ENCODE measurements at regions not wholly inside any gene's neighbourhood (a gene's known extent, or its start where the extent isn't known, plus 50 kb on each side); places are given as distances from the start of the nearest gene placed in this dataset.

GRCh38 chr3:15884132-15884531 is 86.4 kb upstream of the ANKRD28 start:
- Mint-ChIP-seq H3K27ac (no peak overlapping the region), H3K36me3 (peaks cover 12% of the 10 kb centered on the region), H3K27me3 (peaks cover 0 to 2% of the 10 kb centered on the region in 2 donors), H3K4me3 (no peak overlapping the region), H3K9me3 (peaks cover 0 to 18% (median 5%) of the 10 kb centered on the region in 3 donors), H3K4me1 (no peaks in the 10 kb centered on the region)
- Histone ChIP-seq H3K4me1 (ENCODE audit: control insufficient read depth in 1 of 2, extremely low read depth in 1 of 2, insufficient read depth in 2 of 2, low read length in 2 of 2) (no peaks in the 10 kb centered on the region), H3K27me3 (replicated peaks in 1 of 2; ENCODE audit: control insufficient read depth in 2 of 2, extremely low read depth in 1 of 2, insufficient read depth in 2 of 2, low read length in 1 of 2) (no peaks in the 10 kb centered on the region), H3K9me3 (no peaks in the 10 kb centered on the region), H3K36me3 (ENCODE audit: control insufficient read depth in 2 of 2, extremely low read depth in 1 of 2, insufficient read depth in 1 of 2, low read length in 1 of 2) (no peaks in the 10 kb centered on the region), H3K4me3 (ENCODE audit: control insufficient read depth in 1 of 2, extremely low read depth in 1 of 2, low read length in 1 of 2) (no peak overlapping the region), H3K27ac (ENCODE audit: low read length) (no peak overlapping the region)
- no CpG with 5 or more reads among the region's 1 CpG for WGBS (ENCODE audit: insufficient coverage)
- DNase-seq = no peak
- ChIA-PET CTCF (no interaction called here), POLR2A (no interaction called here)
- ATAC-seq (replicated peaks in 1 of 4) = no peak

GRCh38 chr3:15886521-15886920 is 88.7 kb upstream of the ANKRD28 start:
- Mint-ChIP-seq H3K9me3 (peaks cover 0 to 18% (median 5%) of the 10 kb centered on the region in 3 donors), H3K27ac (no peak overlapping the region), H3K27me3 (no peaks in the 10 kb centered on the region), H3K4me3 (no peak overlapping the region), H3K4me1 (no peaks in the 10 kb centered on the region), H3K36me3 (peaks cover 12% of the 10 kb centered on the region)
- DNase-seq = no peak
- no peak overlapping the region for H3K4me3 ChIP-seq (ENCODE audit: control insufficient read depth in 1 of 2, extremely low read depth in 1 of 2, low read length in 1 of 2)
- H3K27ac ChIP-seq (ENCODE audit: low read length) = no peak overlapping the region
- no peak for ATAC-seq (replicated peaks in 1 of 4)
- H3K4me1 ChIP-seq (ENCODE audit: control insufficient read depth in 1 of 2, extremely low read depth in 1 of 2, insufficient read depth in 2 of 2, low read length in 2 of 2) = no peaks in the 10 kb centered on the region
- H3K9me3 ChIP-seq = no peaks in the 10 kb centered on the region
- ChIA-PET POLR2A (no interaction called here), CTCF (no interaction called here)
- H3K27me3 ChIP-seq (replicated peaks in 1 of 2; ENCODE audit: control insufficient read depth in 2 of 2, extremely low read depth in 1 of 2, insufficient read depth in 2 of 2, low read length in 1 of 2) = no peaks in the 10 kb centered on the region
- no peaks in the 10 kb centered on the region for H3K36me3 ChIP-seq (ENCODE audit: control insufficient read depth in 2 of 2, extremely low read depth in 1 of 2, insufficient read depth in 1 of 2, low read length in 1 of 2)

GRCh38 chr3:15887261-15887660 is 89.5 kb upstream of the ANKRD28 start:
- H3K9me3 ChIP-seq = no peaks in the 10 kb centered on the region
- Mint-ChIP-seq H3K4me1 (no peaks in the 10 kb centered on the region), H3K27ac (no peak overlapping the region), H3K9me3 (peaks cover 0 to 18% (median 5%) of the 10 kb centered on the region in 3 donors), H3K36me3 (peaks cover 12% of the 10 kb centered on the region), H3K4me3 (no peak overlapping the region), H3K27me3 (no peaks in the 10 kb centered on the region)
- H3K27me3 ChIP-seq (replicated peaks in 1 of 2; ENCODE audit: control insufficient read depth in 2 of 2, extremely low read depth in 1 of 2, insufficient read depth in 2 of 2, low read length in 1 of 2) = no peaks in the 10 kb centered on the region
- no peak overlapping the region for H3K4me3 ChIP-seq (ENCODE audit: control insufficient read depth in 1 of 2, extremely low read depth in 1 of 2, low read length in 1 of 2)
- no peaks in the 10 kb centered on the region for H3K4me1 ChIP-seq (ENCODE audit: control insufficient read depth in 1 of 2, extremely low read depth in 1 of 2, insufficient read depth in 2 of 2, low read length in 2 of 2)
- no peak for DNase-seq
- no peaks in the 10 kb centered on the region for H3K36me3 ChIP-seq (ENCODE audit: control insufficient read depth in 2 of 2, extremely low read depth in 1 of 2, insufficient read depth in 1 of 2, low read length in 1 of 2)
- no peak for ATAC-seq (replicated peaks in 1 of 4)
- POLR2A ChIA-PET = no interaction called here
- H3K27ac ChIP-seq (ENCODE audit: low read length) = no peak overlapping the region
- CTCF ChIA-PET = no interaction called here

GRCh38 chr3:15889936-15890335 is 92.2 kb upstream of the ANKRD28 start:
- H3K4me3 Mint-ChIP-seq = no peak overlapping the region
- peaks cover 12% of the 10 kb centered on the region for H3K36me3 Mint-ChIP-seq
- no peak for DNase-seq
- Histone ChIP-seq H3K36me3 (ENCODE audit: control insufficient read depth in 2 of 2, extremely low read depth in 1 of 2, insufficient read depth in 1 of 2, low read length in 1 of 2) (no peaks in the 10 kb centered on the region), H3K9me3 (no peaks in the 10 kb centered on the region), H3K4me3 (ENCODE audit: control insufficient read depth in 1 of 2, extremely low read depth in 1 of 2, low read length in 1 of 2) (no peak overlapping the region), H3K27ac (ENCODE audit: low read length) (no peak overlapping the region), H3K4me1 (ENCODE audit: control insufficient read depth in 1 of 2, extremely low read depth in 1 of 2, insufficient read depth in 2 of 2, low read length in 2 of 2) (no peaks in the 10 kb centered on the region), H3K27me3 (replicated peaks in 1 of 2; ENCODE audit: control insufficient read depth in 2 of 2, extremely low read depth in 1 of 2, insufficient read depth in 2 of 2, low read length in 1 of 2) (no peaks in the 10 kb centered on the region)
- POLR2A ChIA-PET = no interaction called here
- peaks cover 0 to 18% (median 5%) of the 10 kb centered on the region in 3 donors for H3K9me3 Mint-ChIP-seq
- no peaks in the 10 kb centered on the region for H3K27me3 Mint-ChIP-seq
- H3K27ac Mint-ChIP-seq = no peak overlapping the region
- CTCF ChIA-PET = no interaction called here
- no peaks in the 10 kb centered on the region for H3K4me1 Mint-ChIP-seq
- no peak for ATAC-seq (replicated peaks in 1 of 4)

- H3K4me1 ChIP-seq (ENCODE audit: control insufficient read depth in 1 of 2, extremely low read depth in 1 of 2, insufficient read depth in 2 of 2, low read length in 2 of 2) = no peaks in the 10 kb centered on the region
- Mint-ChIP-seq H3K4me3 (no peak overlapping the region), H3K27ac (no peak overlapping the region), H3K36me3 (no peaks in the 10 kb centered on the region), H3K9me3 (peaks cover 0 to 4% (median 3%) of the 10 kb centered on the region in 3 donors), H3K27me3 (no peaks in the 10 kb centered on the region), H3K4me1 (no peaks in the 10 kb centered on the region)
- 83% methylated on average over 2 of the region's 3 CpGs for WGBS (ENCODE audit: insufficient coverage)
- ChIA-PET POLR2A (interaction anchor here in 1 of 2 donors (0.7 kb wide), 1 partner anchor 15 kb away, joined by 4 read pairs; no protein-coding TSS in a partner anchor), CTCF (no interaction called here)
- H3K36me3 ChIP-seq (ENCODE audit: control insufficient read depth in 2 of 2, extremely low read depth in 1 of 2, insufficient read depth in 1 of 2, low read length in 1 of 2) = no peaks in the 10 kb centered on the region
- ATAC-seq (replicated peaks in 1 of 4) (no peak), DNase-seq (no peak)
- no peaks in the 10 kb centered on the region for H3K9me3 ChIP-seq
- no peaks in the 10 kb centered on the region for H3K27me3 ChIP-seq (replicated peaks in 1 of 2; ENCODE audit: control insufficient read depth in 2 of 2, extremely low read depth in 1 of 2, insufficient read depth in 2 of 2, low read length in 1 of 2)
- no peak overlapping the region for H3K27ac ChIP-seq (ENCODE audit: low read length)
- H3K4me3 ChIP-seq (ENCODE audit: control insufficient read depth in 1 of 2, extremely low read depth in 1 of 2, low read length in 1 of 2) = no peak overlapping the region
Observed at GRCh38 chr3:15892311-15893227, 94.8 kb upstream of the ANKRD28 start.

- H3K9me3 ChIP-seq = no peaks in the 10 kb centered on the region
- no peaks in the 10 kb centered on the region for H3K4me1 ChIP-seq (ENCODE audit: control insufficient read depth in 1 of 2, extremely low read depth in 1 of 2, insufficient read depth in 2 of 2, low read length in 2 of 2)
- H3K36me3 Mint-ChIP-seq = no peaks in the 10 kb centered on the region
- H3K4me1 Mint-ChIP-seq = no peaks in the 10 kb centered on the region
- WGBS (ENCODE audit: insufficient coverage) = no CpG with 5 or more reads among the region's 2 CpGs
- no peak overlapping the region for H3K4me3 ChIP-seq (ENCODE audit: control insufficient read depth in 1 of 2, extremely low read depth in 1 of 2, low read length in 1 of 2)
- no peak for DNase-seq
- no peak for ATAC-seq (replicated peaks in 1 of 4)
- CTCF ChIA-PET = no interaction called here
- H3K27ac ChIP-seq (ENCODE audit: low read length) = no peak overlapping the region
- H3K27me3 Mint-ChIP-seq = no peaks in the 10 kb centered on the region
- H3K36me3 ChIP-seq (ENCODE audit: control insufficient read depth in 2 of 2, extremely low read depth in 1 of 2, insufficient read depth in 1 of 2, low read length in 1 of 2) = no peaks in the 10 kb centered on the region
- H3K27me3 ChIP-seq (replicated peaks in 1 of 2; ENCODE audit: control insufficient read depth in 2 of 2, extremely low read depth in 1 of 2, insufficient read depth in 2 of 2, low read length in 1 of 2) = no peaks in the 10 kb centered on the region
- POLR2A ChIA-PET = no interaction called here
- no peak overlapping the region for H3K4me3 Mint-ChIP-seq
- no peak overlapping the region for H3K27ac Mint-ChIP-seq
- peaks cover 0 to 3% (median 0%) of the 10 kb centered on the region in 3 donors for H3K9me3 Mint-ChIP-seq
Observed at GRCh38 chr3:15894382-15894781, 96.6 kb upstream of the ANKRD28 start.

- CTCF ChIA-PET = no interaction called here
- no peaks in the 10 kb centered on the region for H3K36me3 ChIP-seq (ENCODE audit: control insufficient read depth in 2 of 2, extremely low read depth in 1 of 2, insufficient read depth in 1 of 2, low read length in 1 of 2)
Observed at GRCh38 chr3:15896500-15896899, 98.7 kb upstream of the ANKRD28 start.

More at GRCh38 chr3:15896500-15896899, 98.7 kb upstream of the ANKRD28 start:
- Mint-ChIP-seq H3K4me1 (no peaks in the 10 kb centered on the region), H3K9me3 (peaks cover 0 to 3% (median 0%) of the 10 kb centered on the region in 3 donors), H3K27ac (no peak overlapping the region), H3K36me3 (no peaks in the 10 kb centered on the region), H3K27me3 (no peaks in the 10 kb centered on the region), H3K4me3 (no peak overlapping the region)
- DNase-seq (no peak), ATAC-seq (replicated peaks in 1 of 4) (no peak)
- no peaks in the 10 kb centered on the region for H3K4me1 ChIP-seq (ENCODE audit: control insufficient read depth in 1 of 2, extremely low read depth in 1 of 2, insufficient read depth in 2 of 2, low read length in 2 of 2)
- POLR2A ChIA-PET = no interaction called here
- H3K9me3 ChIP-seq = no peaks in the 10 kb centered on the region
- H3K4me3 ChIP-seq (ENCODE audit: control insufficient read depth in 1 of 2, extremely low read depth in 1 of 2, low read length in 1 of 2) = no peak overlapping the region
- H3K27ac ChIP-seq (ENCODE audit: low read length) = no peak overlapping the region
- no peaks in the 10 kb centered on the region for H3K27me3 ChIP-seq (replicated peaks in 1 of 2; ENCODE audit: control insufficient read depth in 2 of 2, extremely low read depth in 1 of 2, insufficient read depth in 2 of 2, low read length in 1 of 2)
- no CpG with 5 or more reads among the region's 2 CpGs for WGBS (ENCODE audit: insufficient coverage)

Measured in T-cell (primary cell).